Astrocyte of the cerebellum (primary cell): ENCODE measurements at regions not wholly inside any gene's neighbourhood (a gene's known extent, or its start where the extent isn't known, plus 50 kb on each side); places are given as distances from the start of the nearest gene placed in this dataset.
"Not testable (repeated sequence)": the region's sequence is repeated elsewhere in the genome, so short reads cannot be mapped to it uniquely, and the experiment has no call there.

ENCODE experiments used
- DNase-seq: peaks from one replicate; pipeline ENCODE4 v3.0.0-alpha.2; 2011; ENCODE audit warnings: low read depth
- H3K4me3 ChIP-seq: 2 replicates; pipeline ENCODE4 v1.5.1; 2011; ENCODE audit warnings: mild to moderate bottlenecking, low read depth, low read length, moderate library complexity
- CTCF ChIP-seq: IDR thresholded peaks from 2 replicates; pipeline ENCODE4 v1.5.1; 2012; ENCODE audit warnings: low read length, low read depth, moderate library complexity, mild to moderate bottlenecking; ENCODE audit errors: missing control alignments
- in situ Hi-C: cut with HindIII; loops from 2 replicates; pipeline ENCODE4 v1.10.0; 2017; ENCODE audit warnings: low sequenced_read_pairs

- no peak for TF ChIP-seq CTCF
- in situ Hi-C loops = no loop called here
- DNase-seq = no peak
- no peak overlapping the region for H3K4me3 ChIP-seq
Observed at GRCh38 chr12:131399000-131399399, 311.9 kb upstream of the SFSWAP start.

- in situ Hi-C loops, H3K4me3 ChIP-seq, DNase-seq: not testable (repeated sequence)
Observed at GRCh38 chr12:131400668-131401294, 310.1 kb upstream of the SFSWAP start.

GRCh38 chr12:131401907-131402633, 308.8 kb upstream of the SFSWAP start:
- DNase-seq, in situ Hi-C loops, H3K4me3 ChIP-seq: not testable (repeated sequence)

- no peak for TF ChIP-seq CTCF
- no peak for DNase-seq
- no peak overlapping the region for H3K4me3 ChIP-seq
- in situ Hi-C loops = no loop called here
Observed at GRCh38 chr12:131402781-131403396, 308.0 kb upstream of the SFSWAP start.

- in situ Hi-C loops = no loop called here
- H3K4me3 ChIP-seq = no peak overlapping the region
- TF ChIP-seq CTCF = no peak
- no peak for DNase-seq
Observed at GRCh38 chr12:131403676-131404075, 307.2 kb upstream of the SFSWAP start.

- no peak overlapping the region for H3K4me3 ChIP-seq
- no peak for DNase-seq
- no peak for TF ChIP-seq CTCF
- in situ Hi-C loops = no loop called here
Observed at GRCh38 chr12:131404705-131405104, 306.2 kb upstream of the SFSWAP start.

GRCh38 chr12:131407221-131408035, 303.5 kb upstream of the SFSWAP start:
- no peak overlapping the region for H3K4me3 ChIP-seq
- TF ChIP-seq CTCF = no peak
- DNase-seq = no peak
- in situ Hi-C loops = no loop called here
